Mucosa of descending colon (tissue), 3 donors: ENCODE measurements at regions not wholly inside any gene's neighbourhood (a gene's known extent, or its start where the extent isn't known, plus 50 kb on each side); places are given as distances from the start of the nearest gene placed in this dataset.
"Not testable (repeated sequence)": the region's sequence is repeated elsewhere in the genome, so short reads cannot be mapped to it uniquely, and the experiment has no call there.

Source experiments
- ATAC-seq: fragments of 200-7000 bp; cut with Tn5 transposase; one replicate; pipeline ENCODE4 v1.9.1; 2020; ENCODE audit warnings: mild to moderate bottlenecking, moderate library complexity
- DNase-seq, 3 donors: peaks; one replicate each; pipeline ENCODE4 v3.0.0-alpha.2; 2020
- H3K36me3 ChIP-seq: fragments of 200-600 bp; one replicate; pipeline ENCODE4 v1.8.0; 2021; ENCODE audit warnings: low read depth, mild to moderate bottlenecking
- H3K4me1 ChIP-seq: fragments of 200-600 bp; one replicate; pipeline ENCODE4 v1.8.0; 2021; ENCODE audit warnings: low read depth, mild to moderate bottlenecking
- H3K4me3 ChIP-seq: fragments of 200-600 bp; one replicate; pipeline ENCODE4 v1.8.0; 2021; ENCODE audit warnings: mild to moderate bottlenecking
- H3K9me3 ChIP-seq: fragments of 200-600 bp; one replicate; pipeline ENCODE4 v1.8.0; 2021; ENCODE audit warnings: mild to moderate bottlenecking
- intact Hi-C, 2 donors: fragments of 100-400 bp; cut with DNase I in 1 of 2; cut with micrococcal nuclease in 1 of 2; formaldehyde crosslinking; loops; one replicate each; pipeline versions ENCODE4 v1.11.0 to v1.11.1; 2022; cut with DNase I, micrococcal nuclease
- TF ChIP-seq, protein P1 (sequence below): fragments of 200-600 bp; IDR thresholded peaks from one replicate; pipeline ENCODE4 v1.8.0; 2022; ENCODE audit warnings: antibody characterized with exemption, mild to moderate bottlenecking
- donor health status: DM: no; HTN: no; CAD: no; lungs with moderate emphysema.
- donor health status: DM: no; HTN: no; CAD: no.
- donor health status: DM: no; HTN: yes; CAD: no.

DNA sequence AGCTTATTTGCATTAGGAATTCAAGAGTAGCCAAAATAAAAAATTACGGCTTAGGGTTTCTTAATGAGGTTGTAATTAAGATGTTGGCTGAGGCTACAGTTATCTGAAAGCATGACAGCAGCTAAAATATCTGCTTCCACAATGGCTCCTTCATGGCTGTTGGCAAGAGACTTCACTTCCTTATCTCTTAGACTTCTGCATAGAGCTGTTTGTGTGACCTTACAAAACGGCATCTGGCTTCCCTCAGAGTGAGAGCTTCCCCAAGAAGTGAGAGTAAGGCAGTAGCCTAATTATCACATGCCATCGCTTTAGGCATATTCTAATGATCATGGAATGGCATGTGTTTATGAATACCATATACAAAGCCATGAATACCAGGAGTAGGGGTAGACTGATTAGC, 57.6 kb downstream of the CCDC59 start:
- H3K4me1 ChIP-seq = no peaks in the 10 kb centered on the region
- no peaks in the 10 kb centered on the region for H3K36me3 ChIP-seq
- TF ChIP-seq, protein P1, sequence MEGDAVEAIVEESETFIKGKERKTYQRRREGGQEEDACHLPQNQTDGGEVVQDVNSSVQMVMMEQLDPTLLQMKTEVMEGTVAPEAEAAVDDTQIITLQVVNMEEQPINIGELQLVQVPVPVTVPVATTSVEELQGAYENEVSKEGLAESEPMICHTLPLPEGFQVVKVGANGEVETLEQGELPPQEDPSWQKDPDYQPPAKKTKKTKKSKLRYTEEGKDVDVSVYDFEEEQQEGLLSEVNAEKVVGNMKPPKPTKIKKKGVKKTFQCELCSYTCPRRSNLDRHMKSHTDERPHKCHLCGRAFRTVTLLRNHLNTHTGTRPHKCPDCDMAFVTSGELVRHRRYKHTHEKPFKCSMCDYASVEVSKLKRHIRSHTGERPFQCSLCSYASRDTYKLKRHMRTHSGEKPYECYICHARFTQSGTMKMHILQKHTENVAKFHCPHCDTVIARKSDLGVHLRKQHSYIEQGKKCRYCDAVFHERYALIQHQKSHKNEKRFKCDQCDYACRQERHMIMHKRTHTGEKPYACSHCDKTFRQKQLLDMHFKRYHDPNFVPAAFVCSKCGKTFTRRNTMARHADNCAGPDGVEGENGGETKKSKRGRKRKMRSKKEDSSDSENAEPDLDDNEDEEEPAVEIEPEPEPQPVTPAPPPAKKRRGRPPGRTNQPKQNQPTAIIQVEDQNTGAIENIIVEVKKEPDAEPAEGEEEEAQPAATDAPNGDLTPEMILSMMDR = no peak
- ATAC-seq (no peak), DNase-seq (no peak)
- no peaks in the 10 kb centered on the region for H3K9me3 ChIP-seq
- intact Hi-C loops = no loop called here
- no peak overlapping the region for H3K4me3 ChIP-seq

DNA sequence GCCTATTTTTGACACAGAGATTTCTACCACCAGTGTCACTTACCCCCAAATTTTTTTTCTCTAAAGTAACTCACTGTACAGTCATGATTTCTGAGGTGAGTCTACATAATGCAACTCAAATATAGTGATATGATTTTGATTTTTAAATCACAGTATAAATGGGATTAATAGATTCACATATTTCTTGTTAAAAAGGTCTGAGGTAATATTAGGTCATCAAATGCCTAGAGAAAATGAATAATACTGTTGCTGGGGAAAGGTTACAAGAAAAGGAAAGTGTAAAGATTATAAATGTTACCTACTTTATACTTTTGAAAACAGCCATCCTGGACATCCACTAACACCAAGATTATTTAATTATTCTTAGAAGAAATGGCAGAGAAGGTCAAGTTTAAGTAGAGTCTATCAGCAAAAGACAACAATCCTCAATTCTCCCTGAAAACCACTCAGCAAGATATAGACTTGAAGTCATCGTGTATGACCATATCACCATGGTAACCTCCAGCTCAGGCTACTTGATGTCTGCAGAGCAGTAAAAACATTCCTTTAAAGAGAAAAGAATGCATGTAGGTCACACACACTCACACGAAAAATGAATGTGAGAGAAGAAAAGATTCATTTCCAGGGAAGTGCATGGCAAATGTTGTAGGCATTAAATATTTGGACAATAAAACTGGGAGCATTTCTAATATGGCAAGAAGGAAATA, 58.7 kb downstream of the CCDC59 start:
- no peak for DNase-seq

DNA sequence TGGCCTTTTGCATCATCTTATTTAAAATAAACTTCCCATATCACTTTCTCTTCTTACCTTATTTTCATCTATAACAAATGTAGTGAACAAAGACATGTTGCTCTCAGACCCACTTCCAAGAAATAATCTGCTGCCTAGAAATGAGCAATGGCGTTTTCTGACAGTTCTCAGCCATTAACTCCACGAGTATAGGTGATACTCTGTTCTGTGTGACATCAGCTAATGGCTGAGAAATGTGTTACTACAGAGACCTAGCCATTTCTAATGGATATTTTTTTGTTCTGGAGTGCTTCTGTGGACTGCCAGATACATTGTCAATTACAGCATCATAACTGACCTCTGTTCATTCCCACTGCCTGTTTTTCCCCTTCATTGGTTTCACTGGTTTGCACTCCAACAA, 67.8 kb downstream of the CCDC59 start:
- TF ChIP-seq, protein P1 = no peak
- ATAC-seq (no peak), DNase-seq (no peak)
- Histone ChIP-seq H3K36me3 (no peaks in the 10 kb centered on the region), H3K4me1 (no peaks in the 10 kb centered on the region), H3K4me3 (no peak overlapping the region), H3K9me3 (no peaks in the 10 kb centered on the region)
- intact Hi-C loops = no loop called here

More for the DNA sequence above, 58.7 kb downstream of the CCDC59 start:
- TF ChIP-seq, protein P1 = no peak
- Histone ChIP-seq H3K4me3 (no peak overlapping the region), H3K9me3 (no peaks in the 10 kb centered on the region), H3K36me3 (no peaks in the 10 kb centered on the region), H3K4me1 (no peaks in the 10 kb centered on the region)
- intact Hi-C loops = no loop called here
- ATAC-seq = no peak

DNA sequence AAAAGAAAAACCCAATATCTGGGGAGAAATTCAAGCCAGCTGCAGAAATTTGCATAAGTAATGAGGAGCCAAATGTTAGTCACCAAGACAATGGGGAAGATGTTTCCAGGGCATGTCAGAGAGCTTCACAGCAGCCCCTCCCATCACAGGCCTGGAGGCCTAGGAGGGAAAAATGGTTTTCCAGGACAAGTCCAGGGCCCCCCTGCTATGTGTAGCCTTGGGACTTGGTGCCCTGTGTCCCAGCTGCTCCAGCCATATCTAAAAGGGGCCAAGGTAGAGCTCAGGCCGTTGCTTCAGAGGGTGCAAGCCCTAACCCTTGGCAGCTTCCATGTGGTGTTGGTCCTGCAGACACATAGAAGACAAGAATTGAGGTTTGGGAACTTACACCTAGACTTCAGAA, 76.9 kb downstream of the CCDC59 start:
- DNase-seq, H3K36me3 ChIP-seq, H3K4me1 ChIP-seq, H3K9me3 ChIP-seq, intact Hi-C loops, H3K4me3 ChIP-seq, ATAC-seq: not testable (repeated sequence)

DNA sequence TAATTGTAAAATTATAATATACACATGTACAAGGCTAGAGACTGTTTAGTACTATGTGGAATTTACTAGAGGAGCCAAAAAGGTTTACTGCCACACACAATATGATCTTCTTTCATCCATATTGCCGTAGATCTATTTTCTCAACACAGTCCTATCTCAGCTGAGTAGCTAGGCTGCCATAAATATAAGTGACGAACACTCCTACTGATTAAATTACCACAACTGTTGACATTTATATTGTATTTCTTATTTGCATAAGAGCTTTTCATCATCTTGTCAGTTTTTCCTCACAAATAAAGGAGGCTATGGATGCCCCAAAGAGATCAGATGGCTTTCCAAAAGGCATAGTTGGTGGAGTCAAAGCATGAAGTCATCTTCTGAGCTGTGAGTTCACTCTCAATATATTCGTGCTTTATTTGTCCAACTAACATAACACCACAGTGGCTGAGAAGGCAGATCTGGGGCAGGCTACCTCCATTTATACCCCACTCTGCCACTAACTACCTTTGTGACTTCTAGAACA, 78.6 kb downstream of the CCDC59 start:
- no peaks in the 10 kb centered on the region for H3K9me3 ChIP-seq
- intact Hi-C loops = no loop called here
- DNase-seq (no peak), ATAC-seq (no peak)
- TF ChIP-seq, protein P1 = no peak
- no peaks in the 10 kb centered on the region for H3K4me1 ChIP-seq
- no peaks in the 10 kb centered on the region for H3K36me3 ChIP-seq
- no peak overlapping the region for H3K4me3 ChIP-seq

DNA sequence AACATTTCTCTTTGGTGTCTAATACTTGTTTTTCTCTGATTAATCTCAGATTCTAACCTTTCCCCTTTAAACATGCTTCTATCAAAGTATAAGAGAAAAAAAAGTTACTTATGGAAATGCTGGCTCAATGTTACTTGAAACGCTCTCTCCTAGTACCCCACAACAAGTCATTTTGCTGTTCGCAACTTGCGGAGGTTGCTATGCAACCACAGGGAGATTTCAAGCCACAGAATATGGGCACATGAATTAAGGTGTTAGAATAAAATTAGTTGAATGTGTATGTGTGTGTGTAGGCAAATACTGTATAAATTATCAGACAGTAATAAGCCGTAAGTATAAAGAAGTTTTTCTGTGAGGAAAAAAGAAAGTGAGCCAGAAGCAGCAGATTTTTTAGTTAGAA, 80.6 kb downstream of the CCDC59 start:
- ATAC-seq (no peak), DNase-seq (no peak)
- no peaks in the 10 kb centered on the region for H3K4me1 ChIP-seq
- no peak overlapping the region for H3K4me3 ChIP-seq
- no peaks in the 10 kb centered on the region for H3K9me3 ChIP-seq
- intact Hi-C loops = no loop called here
- TF ChIP-seq, protein P1 = no peak
- H3K36me3 ChIP-seq = no peaks in the 10 kb centered on the region
